NT2/D1 (cell line): ENCODE measurements at regions not wholly inside any gene's neighbourhood (a gene's known extent, or its start where the extent isn't known, plus 50 kb on each side); places are given as distances from the start of the nearest gene placed in this dataset.

ENCODE experiments used
- SUZ12 ChIP-seq: IDR thresholded peaks from 2 replicates; pipeline ENCODE4 v1.6.1; 2011; ENCODE audit not compliant: insufficient read length, insufficient read depth; ENCODE audit errors: extremely low read depth
- YY1 ChIP-seq: IDR thresholded peaks from 2 replicates; pipeline ENCODE4 v1.6.1; 2011; ENCODE audit not compliant: insufficient read length, insufficient read depth
- ZNF274 ChIP-seq: IDR thresholded peaks from 2 replicates; pipeline ENCODE4 v1.6.1; 2011; ENCODE audit warnings: mild to moderate bottlenecking, low read depth, low read length

- TF ChIP-seq YY1: no peak
- no peak for TF ChIP-seq SUZ12
- no peak for TF ChIP-seq ZNF274
Observed at GRCh38 chr2:67652679-67653078, 255.5 kb downstream of the ETAA1 start.
